Inflammatory macrophage treated with lipopolysaccharide for 1 hour (primary cell): ENCODE measurements at regions not wholly inside any gene's neighbourhood (a gene's known extent, or its start where the extent isn't known, plus 50 kb on each side); places are given as distances from the start of the nearest gene placed in this dataset.
"Not testable (repeated sequence)": the region's sequence is repeated elsewhere in the genome, so short reads cannot be mapped to it uniquely, and the experiment has no call there.

Experiments
- DNase-seq, 2 donors: peaks; one replicate each; pipeline ENCODE4 v3.0.0-alpha.2; 2020 to 2022

DNA sequence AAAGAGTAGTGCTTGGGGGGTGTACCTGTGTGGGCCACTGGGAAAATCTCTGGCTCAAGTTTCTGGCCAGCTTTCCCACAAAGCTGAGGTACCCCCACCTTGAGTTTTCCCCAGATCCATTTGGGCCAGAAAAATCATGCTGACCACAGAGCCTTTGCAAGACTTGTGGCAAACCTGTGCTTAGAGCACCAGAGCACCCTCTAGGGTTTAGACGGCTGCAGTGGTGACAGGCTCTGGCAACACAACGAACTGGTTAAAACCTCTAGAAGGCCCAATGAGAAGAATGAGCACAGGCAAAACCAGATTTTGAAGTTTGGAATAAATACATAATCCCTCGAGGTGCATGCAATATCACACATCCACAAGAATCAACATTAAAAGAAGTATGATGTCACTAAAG is 290.7 kb upstream of the FOLH1 start:
- DNase-seq, result no peak

DNA sequence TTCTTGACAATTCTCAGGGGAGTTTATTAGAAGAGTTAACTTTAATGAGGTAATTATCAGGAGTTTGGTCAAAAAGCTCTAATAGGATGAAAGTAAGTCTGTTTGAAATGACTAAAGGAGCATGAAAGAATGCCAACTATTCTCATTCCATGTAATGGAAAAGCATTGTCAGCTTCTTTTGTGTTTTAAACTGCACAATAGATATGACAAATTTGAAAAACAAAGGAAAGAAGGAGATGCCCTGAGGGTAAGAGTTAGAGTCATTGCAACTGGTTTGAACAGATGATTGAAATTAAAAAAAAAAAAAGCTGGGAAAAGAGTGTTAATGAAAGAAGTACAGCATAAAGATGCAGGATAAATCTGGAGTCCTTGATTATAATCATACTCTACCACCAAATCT is 296.8 kb upstream of the FOLH1 start:
- no peak for DNase-seq

DNA sequence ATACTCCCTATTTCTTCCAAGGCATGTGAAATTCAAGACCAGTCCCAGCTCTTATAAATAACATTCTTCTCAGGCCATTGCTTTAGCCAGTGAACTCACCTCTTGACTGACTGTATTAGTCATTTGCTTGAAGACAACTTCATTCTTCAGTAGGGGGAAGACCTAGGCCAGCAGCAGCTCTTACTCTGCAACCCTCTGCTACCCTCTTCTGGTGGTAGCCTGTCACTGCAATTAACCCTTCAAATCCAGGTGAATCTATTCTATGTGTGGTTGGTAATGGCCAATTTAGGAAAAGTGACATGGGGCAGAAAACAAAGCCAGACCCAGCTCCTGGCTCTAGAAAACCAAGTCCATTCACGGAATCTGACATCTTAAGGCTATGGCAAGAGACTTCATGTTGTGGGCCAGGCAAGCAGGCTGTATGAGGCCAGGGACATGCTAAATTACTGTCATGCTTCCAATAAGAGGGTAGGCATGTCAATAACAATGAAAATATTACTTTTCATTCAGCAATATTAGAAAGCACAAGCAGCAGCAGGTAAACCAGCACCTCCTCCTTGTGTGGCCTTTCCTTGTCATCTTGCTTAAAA is 317.9 kb upstream of the FOLH1 start:
- DNase-seq, result peak in 1 of 2 donors; percentile 3

DNA sequence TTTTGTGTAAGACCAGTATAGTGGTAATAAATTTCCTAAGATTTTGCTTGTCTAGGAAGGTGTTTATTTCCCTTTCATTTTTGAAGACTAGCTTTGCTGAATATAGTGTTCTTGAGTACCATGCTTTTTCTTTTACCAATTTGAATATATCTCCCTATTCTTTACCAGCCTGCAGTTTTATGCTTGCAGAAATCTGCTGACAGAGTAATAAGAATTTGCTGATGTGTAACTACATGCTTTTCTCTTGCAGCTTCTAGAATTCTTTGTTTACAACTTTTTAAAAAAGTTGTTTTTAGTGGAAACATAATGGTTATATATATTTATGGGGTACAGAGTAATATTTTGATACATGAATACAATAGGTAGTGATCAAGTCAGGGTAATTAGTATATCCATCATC is 324.8 kb upstream of the FOLH1 start:
- DNase-seq, result no peak

DNA sequence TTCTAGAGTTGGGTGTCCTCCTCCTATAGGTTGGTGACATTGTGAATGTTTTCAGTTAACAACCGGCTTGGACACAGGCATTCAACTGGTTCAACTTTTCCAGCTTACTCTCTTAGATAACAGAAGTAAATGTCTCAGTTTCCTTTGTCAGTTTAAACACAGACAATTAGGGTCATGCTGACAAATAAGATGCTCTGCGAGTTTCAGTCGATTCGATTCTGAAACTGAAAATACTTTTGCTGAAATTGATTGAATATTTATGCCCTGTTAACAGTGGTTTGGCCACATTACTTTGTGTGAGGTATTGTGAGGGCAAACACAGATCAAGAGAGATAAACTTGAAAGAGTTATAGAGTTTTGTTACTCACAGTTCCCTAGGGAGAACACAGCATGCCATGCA is 330.5 kb upstream of the FOLH1 start:
- not testable (repeated sequence) for DNase-seq

DNA sequence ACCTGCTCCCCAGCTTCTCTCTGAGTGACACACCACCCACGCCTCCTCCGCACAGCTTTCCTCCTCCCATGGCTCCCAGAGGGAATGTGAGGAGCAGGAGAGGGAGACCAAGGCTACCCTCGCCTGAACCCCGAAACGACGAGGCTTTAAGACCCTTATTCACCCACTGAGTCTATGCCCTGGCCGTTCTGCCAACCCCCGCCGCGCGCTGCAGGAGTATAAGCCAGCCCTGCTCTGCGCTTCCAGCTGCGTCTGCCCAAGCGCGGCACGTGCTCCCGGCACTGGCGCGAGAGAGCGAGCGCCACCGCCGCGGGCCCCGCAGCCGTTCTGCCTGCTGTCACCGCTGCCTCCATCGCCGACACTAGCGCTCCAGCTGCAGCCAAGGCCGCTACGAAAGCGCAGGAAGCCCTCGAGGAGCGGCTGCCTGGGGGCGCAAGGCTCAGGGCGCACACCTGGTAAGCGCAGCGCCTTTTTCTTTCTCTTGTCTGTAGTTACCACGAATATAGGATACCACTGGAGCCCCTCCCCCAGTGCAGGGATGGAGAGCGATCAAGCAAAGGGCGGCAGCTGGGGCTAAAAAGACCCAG is 350.0 kb upstream of the FOLH1 start:
- DNase-seq, result not testable (repeated sequence)

DNA sequence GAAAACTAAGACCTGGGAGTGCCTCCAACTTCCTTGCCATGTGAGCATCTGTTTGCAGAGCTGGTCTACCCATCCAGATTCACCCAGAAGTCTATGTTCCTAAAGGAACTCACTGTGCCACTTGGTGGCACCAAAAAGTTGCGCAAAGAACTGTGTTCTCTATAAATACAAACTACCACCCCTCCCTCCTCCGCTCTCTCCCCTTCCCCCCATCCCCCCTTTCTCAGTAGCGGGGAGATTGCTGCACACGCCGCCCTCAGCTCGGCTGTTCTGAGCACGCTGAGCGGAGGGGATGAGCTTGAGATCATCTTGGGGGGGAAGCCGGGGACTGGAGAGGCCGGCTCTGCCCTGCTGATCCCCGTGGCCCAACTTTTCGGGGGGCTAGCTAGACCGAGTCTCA is 352.2 kb upstream of the FOLH1 start:
- not testable (repeated sequence) for DNase-seq

DNA sequence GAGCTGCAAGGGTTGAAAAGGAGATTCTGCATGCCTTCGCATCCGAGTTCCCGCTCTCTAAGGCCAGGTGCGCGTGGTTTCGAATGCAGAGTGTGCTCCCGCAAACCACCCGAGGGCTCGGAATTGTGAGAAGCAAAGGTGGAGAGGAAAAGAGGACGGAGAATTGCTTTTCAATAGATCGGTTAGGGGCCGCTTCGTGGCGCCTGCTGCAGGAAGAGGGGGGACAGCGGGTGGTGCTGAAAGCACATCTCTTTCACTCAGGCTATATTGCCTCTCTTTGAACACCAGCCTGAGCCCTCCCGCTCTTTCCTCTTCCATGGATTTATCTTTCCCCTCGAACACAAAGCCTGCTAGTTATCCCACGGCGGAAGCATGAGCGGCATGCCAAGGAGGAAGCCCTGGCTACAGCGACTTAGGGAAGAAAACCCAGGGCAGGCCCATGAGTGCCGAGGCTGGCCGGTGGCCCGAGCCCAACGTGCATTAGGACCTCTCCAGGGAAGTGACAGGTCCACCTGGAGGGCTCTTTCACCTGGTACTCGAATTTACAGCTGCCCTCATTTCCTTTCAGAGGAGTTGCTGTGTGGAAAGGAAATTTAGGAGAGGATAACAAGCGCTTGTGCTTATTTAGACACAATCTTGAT is 353.0 kb upstream of the FOLH1 start:
- DNase-seq, result not testable (repeated sequence)

DNA sequence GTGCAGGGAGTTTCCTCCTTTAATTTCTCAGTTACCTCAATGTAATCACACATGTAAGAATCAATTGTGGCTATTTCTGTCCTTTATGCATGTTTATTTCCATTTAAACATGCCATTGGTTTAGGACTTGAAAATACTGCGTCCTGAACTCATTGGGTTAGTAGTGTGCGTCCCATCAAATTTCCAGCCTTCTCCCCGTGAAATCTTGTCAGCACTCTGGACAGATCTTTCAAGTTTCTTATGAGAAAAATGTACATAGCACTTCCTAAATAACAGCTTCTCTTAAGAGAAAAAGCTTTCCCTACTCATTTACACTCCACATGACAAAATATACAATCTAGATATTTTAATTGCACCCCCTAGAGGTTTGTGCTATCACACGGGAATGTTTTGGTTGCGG is 353.9 kb upstream of the FOLH1 start:
- not testable (repeated sequence) for DNase-seq

DNA sequence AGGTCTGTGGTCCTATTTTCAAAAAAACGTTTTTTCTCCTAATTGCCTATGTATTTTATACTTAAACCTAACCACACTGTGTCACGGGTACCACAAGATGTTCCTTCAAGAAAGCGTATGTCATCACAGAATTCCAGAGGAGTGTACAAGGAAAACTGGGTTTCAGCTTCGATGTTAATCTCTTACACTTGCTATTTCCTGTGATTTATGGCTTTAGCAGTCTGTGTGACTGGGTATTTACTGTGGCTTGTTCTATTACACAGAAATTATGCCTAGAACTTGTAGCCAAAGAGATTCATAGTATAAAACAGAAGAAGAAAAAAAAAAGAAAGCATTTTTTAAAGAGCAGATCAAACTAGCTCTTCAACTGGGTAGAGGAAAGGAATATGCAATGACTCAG is 371.1 kb upstream of the FOLH1 start:
- not testable (repeated sequence) for DNase-seq

DNA sequence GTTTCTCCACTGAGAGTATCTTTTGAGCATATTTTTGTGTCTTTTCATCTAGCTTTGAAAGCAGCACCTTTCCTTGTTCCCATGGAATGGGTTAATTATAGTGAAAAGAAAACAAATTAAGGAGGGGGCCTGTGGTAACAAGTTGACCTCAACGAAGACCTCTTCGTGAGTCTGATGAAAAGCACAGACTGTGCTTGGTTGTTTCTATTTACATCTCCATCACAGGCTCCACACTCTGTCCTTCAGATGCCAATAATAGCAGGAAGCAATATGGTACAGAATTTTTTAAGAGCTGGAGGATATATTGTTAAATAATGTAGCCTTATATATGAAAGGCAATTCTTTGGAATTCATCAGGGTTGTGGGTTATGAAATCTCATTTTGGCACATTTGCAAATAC is 366.7 kb upstream of the OR4C13 start:
- DNase-seq, result not testable (repeated sequence)

DNA sequence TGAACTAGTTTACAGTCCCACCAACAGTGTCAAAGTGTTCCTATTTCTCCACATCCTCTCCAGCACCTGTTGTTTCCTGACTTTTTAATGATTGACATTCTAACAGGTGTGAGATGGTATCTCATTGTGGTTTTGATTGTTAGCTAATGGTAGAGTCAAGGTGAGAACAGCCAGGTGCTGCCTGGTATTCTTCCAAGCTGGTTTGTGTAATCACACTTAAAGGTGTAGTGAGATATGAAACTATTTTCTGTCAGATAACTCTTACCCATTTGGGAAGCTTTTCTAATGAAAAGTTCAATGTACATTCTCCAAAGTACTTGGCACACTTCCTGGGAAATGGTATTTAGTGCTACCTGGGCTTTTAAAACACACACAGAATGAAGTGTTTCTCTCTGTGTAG is 343.3 kb upstream of the OR4C13 start:
- not testable (repeated sequence) for DNase-seq

DNA sequence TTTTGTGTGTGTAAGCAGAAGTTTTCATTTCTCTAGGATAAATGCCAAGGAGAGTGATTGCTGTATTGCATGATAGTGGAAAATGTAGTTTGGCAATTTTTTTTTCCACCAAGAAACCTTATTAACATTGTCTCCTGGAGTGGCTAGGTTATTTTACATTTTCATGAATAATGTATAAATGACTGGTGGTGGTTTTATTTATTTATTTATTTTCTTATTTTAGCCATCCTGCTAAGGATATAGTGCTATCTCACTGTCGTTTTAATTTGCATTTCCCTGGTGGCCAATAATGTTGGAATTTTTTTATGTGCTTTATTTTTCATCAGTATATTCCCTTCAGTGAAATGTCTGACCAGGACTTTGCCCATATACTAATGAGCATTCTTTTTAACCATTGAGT is 328.3 kb upstream of the OR4C13 start:
- not testable (repeated sequence) for DNase-seq

DNA sequence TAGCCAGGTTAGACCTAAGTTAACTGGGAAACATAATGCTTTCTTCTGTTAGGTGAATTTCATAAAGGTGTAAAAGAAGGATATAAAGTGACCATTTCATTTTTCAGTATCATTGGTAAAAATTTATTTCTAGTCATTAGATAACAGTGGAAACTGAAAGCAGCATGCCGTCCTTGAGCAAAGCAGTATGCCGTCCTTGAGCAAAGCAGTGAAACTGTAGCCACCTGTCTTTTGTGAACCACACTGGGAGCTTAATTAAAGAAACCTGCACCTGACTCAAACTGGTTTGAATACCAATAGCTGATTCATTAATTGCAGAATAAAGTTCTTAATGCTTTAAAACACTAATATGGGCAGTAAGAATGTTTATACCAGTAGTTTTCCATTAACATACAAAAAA is 281.5 kb upstream of the OR4C13 start:
- DNase-seq, result not testable (repeated sequence)

DNA sequence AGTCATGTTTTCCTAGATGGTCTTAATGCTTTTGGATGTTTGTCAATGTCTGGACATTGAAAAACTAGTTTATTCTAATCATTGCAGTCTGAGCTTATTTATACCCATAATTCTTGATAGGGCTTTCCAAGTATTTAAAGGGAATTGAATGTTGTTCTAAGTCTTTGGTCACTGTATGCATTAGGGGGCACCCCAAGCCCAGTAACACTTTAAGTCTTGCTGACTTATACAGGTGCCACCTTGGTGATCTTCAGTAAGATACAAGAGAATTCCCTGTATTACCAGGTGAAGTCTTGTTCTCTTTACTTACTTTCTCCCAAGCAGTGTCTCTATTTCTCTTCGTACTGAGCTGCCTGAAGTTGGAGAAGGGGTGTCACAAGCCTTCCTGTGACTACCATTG is 250.1 kb upstream of the OR4C13 start:
- DNase-seq, result not testable (repeated sequence)

DNA sequence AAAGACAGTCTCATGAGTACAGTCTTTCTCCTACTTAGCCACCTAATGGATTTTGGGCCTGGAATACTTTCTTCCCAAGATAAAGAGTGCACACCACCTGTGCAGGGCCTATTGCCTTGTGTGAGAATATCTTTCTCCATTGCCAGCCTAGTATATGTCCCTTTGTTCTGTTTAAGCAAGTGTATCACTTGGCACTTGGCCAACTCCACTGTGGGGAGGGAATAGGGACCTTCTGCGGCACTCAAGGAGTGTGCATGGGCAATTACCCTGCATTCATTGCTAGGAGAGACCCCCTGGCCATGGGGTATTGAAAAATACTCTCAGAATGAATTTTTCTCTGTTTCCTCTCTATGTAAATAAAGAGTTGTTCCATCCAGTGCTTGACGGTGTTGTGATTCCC is 201.7 kb upstream of the OR4C13 start:
- not testable (repeated sequence) for DNase-seq

DNA sequence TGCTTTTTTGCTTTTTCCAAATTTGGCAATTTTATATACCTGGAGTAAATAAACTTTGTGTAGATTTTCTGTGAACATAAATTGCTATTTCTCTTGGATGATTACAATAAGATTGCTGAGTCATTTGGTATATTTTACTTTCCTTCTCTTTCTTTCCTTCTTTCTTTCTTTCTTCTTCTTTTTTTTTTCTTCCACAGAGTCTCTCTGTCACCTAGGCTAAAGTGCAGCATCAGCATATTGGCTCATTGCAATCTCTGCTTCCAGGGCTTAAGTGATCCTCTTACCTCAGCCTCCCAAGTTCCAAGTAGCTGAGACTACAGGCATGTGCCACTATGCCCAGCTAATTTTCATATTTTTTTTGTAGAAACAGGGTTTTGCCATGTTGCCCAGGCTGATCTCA is 201.2 kb upstream of the OR4C13 start:
- not testable (repeated sequence) for DNase-seq

DNA sequence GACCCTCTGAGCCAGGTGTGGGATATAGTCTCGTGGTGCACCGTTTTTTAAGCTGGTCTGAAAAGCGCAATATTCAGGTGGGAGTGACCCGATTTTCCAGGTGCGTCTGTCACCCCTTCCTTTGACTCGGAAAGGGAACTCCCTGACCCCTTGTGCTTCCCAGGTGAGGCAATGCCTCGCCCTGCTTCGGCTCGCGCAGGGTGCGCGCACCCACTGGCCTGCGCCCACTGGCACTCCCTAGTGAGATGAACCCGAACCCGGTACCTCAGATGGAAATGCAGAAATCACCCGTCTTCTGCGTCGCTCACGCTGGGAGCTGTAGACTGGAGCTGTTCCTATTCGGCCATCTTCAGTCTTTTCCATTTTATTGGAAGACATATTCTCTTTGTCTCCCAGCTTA is 171.4 kb upstream of the OR4C13 start:
- DNase-seq, result not testable (repeated sequence)

DNA sequence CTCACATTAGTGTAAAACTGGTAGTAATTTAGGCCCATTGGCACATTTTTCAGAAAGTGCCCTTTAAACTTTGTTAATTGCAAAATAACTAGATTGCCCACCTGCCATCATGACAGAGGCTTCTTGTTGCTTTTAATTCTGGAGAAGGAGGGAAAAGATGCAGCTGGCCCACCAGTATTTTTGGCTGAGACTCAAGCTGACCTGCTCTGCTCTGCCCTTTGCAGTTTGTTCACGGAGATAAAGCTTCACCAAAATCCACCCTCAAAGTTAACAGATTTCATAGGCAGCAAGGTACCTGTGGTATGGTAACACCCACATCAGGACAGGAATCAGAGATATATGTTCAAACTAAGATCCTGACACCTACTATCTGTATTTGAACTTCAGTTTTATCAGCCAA is 170.2 kb upstream of the OR4C13 start:
- DNase-seq, result not testable (repeated sequence)

DNA sequence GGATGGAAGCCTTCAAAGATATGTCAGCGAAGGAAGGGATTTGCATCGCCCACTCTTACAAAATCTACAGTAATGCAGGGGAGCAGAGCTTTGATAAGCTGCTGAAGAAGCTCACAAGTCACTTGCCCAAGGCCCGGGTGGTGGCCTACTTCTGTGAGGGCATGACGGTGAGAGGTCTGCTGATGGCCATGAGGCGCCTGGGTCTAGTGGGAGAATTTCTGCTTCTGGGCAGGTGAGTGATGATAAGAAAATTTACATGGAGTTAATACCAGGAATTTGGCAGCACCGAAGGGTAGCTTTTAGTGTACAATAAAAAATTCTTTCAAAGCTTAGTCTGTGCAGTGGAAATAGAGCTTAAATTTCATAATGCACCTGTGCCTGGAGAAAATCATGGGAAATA is 168.3 kb upstream of the OR4C13 start:
- not testable (repeated sequence) for DNase-seq

DNA sequence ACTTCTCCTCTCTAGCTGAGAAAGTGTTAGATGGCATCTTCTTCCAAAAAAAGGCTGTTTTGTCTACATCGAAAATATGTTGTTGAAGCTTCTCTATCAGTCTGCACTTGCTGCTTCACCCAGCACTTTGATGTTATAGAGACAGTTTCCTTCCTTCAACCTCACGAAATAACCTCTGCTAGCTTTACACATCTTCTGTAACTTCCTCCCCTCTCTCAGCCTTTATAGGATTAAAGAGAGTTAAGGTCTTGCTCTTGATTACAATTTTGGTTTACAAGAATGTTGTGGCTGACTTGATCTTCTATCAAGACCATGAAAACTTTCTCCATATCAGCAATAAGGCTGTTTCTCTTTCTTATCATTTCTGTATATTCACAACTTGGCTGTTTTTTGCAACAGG is 162.4 kb upstream of the OR4C13 start:
- not testable (repeated sequence) for DNase-seq

DNA sequence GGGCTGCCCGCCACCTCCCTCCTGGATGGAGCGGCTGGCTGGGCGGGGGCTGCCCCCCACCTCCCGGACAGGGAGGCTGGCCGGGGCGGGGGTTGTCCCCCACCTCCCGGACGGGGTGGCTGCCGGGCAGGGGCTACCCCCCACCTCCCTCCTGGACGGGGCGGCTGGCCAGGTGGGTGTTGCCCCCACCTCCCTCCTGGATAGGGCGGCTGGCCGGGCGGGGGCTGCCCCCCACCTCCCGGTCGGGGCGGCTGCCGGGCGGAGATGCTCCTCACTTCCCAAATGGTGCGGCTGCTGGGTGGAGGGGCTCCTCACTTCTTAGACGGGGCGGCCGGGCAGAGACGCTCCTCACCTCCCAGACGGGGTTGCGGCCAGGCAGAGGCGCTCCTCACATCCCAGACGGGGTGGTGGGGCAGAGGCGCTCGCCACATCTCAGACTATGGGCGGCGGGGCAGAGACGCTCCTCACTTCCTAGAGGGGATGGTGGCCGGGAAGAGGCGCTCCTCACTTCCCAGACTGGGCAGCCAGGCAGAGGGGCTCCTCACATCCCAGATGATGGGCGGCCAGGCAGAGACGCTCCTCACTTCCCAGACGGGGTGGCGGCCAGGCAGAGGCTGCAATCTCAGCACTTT is 153.9 kb upstream of the OR4C13 start:
- not testable (repeated sequence) for DNase-seq

DNA sequence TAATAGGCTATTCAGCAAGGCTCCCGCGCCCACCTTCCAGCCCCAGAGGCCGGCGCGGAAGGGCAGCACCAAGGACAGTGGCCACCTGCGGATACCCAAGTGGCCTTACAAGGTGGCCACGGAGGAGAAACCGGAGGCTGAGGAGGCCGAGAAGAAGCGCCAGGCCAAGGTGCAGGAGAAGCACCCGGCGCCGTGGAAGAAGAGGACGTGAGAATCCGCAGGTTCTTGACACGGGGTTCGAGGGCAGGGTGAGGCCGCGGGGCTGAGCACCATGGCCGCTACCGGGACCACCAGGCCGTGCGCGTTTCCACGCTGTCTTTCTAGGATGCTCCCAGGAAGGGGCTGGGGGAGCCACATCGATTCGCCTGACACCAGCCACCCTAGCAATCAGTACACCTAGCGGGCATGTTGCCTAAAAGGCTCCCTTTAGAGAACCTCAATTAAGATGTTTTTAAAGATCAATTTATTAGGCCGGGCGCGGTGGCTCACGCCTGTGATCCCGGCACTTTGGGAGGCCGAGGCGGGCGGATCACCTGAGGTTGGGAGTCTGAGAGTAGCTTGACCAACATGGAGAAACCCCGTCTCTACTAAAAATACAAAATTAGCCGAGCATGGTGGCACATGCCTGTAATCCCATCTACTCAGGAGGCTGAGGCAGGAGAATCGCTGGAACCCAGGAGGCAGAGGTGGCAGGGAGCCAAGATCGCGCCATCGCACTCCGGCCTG is 134.3 kb upstream of the OR4C13 start:
- DNase-seq, result not testable (repeated sequence)
